HepG2 (cell line): ENCODE measurements at regions not wholly inside any gene's neighbourhood (a gene's known extent, or its start where the extent isn't known, plus 50 kb on each side); places are given as distances from the start of the nearest gene placed in this dataset.

ENCODE experiments used
- CC2D1A ChIP-seq: sonication (generic); formaldehyde crosslinking; IDR thresholded peaks from 2 replicates; pipeline ENCODE4 v1.8.1; 2023; ENCODE audit warnings: mild to moderate bottlenecking, missing genetic modification reagents
- FOXK2 ChIP-seq: fragments of 450-650 bp; IDR thresholded peaks from 2 replicates; pipeline ENCODE4 v1.6.1; 2016
- HDAC1 ChIP-seq: sonication (generic); formaldehyde crosslinking; IDR thresholded peaks from 2 replicates; pipeline ENCODE4 v1.5.1; 2020; ENCODE audit warnings: mild to moderate bottlenecking, missing genetic modification reagents
- HNF1A ChIP-seq, 2 experiments: sonication (generic) in 1 of 2; formaldehyde crosslinking in 1 of 2; IDR thresholded peaks; 2 replicates each; pipeline versions ENCODE4 v1.4.0 to v1.6.1; 2016 to 2020; ENCODE audit warnings: borderline replicate concordance in 1 of 2, low read depth in 1 of 2, mild to moderate bottlenecking in 1 of 2, missing genetic modification reagents in 1 of 2
- KAT8 ChIP-seq: IDR thresholded peaks from 2 replicates; pipeline ENCODE4 v1.6.1; 2016; ENCODE audit warnings: missing genetic modification reagents, missing compliant biosample characterization
- KDM1A ChIP-seq: IDR thresholded peaks from 2 replicates; pipeline ENCODE4 v1.6.1; 2016; ENCODE audit warnings: missing compliant biosample characterization
- RFX3 ChIP-seq: IDR thresholded peaks from 2 replicates; pipeline ENCODE4 v1.6.1; 2016; ENCODE audit warnings: missing biosample characterization, missing genetic modification reagents
- XBP1 ChIP-seq: sonication (generic); formaldehyde crosslinking; IDR thresholded peaks from 2 replicates; pipeline ENCODE4 v1.5.0; 2020; ENCODE audit warnings: missing genetic modification reagents
- XRCC5 ChIP-seq: fragments of 200-400 bp; formaldehyde crosslinking; optimal IDR thresholded peaks from 2 replicates; pipeline ENCODE3; 2017; ENCODE audit warnings: mild to moderate bottlenecking, low read length
- ZBTB25 ChIP-seq: IDR thresholded peaks from 2 replicates; pipeline ENCODE4 v1.6.1; 2018; ENCODE audit warnings: missing genetic modification reagents
- ZFP91 ChIP-seq: sonication (generic); formaldehyde crosslinking; IDR thresholded peaks from 2 replicates; pipeline ENCODE4 v1.9.0; 2022; ENCODE audit warnings: missing genetic modification reagents, mild to moderate bottlenecking, borderline replicate concordance
- ZNF12 ChIP-seq: sonication (generic); formaldehyde crosslinking; IDR thresholded peaks from 2 replicates; pipeline ENCODE4 v1.5.0; 2020; ENCODE audit warnings: missing genetic modification reagents
- ZNF609 ChIP-seq: sonication (generic); formaldehyde crosslinking; IDR thresholded peaks from 2 replicates; pipeline ENCODE4 v1.4.0; 2020; ENCODE audit warnings: mild to moderate bottlenecking, missing genetic modification reagents, borderline replicate concordance
- ZNF720 ChIP-seq: sonication (generic); formaldehyde crosslinking; IDR thresholded peaks from 2 replicates; pipeline ENCODE4 v1.4.0; 2020; ENCODE audit warnings: missing genetic modification reagents
- ZNF770 ChIP-seq: sonication (generic); formaldehyde crosslinking; IDR thresholded peaks from 2 replicates; pipeline ENCODE4 v1.5.0; 2020; ENCODE audit warnings: mild to moderate bottlenecking, missing genetic modification reagents

- TF ChIP-seq XRCC5 (no peak), CC2D1A (CRISPR knock-in tag) (no peak), ZFP91 (CRISPR knock-in tag) (no peak), RFX3 (CRISPR knock-in tag) (no peak), KAT8 (CRISPR knock-in tag) (no peak), KDM1A (no peak), FOXK2 (no peak), ZNF770 (CRISPR knock-in tag) (no peak), ZNF720 (CRISPR knock-in tag) (no peak), ZNF12 (CRISPR knock-in tag) (no peak), HDAC1 (peak; percentile 60), XBP1 (CRISPR knock-in tag) (no peak), ZNF609 (peak; percentile 95), ZBTB25 (CRISPR knock-in tag) (peak; percentile 46; the same call in 1 of the 2 replicates), HNF1A (IDR thresholded peaks at IDR 0.05; ENCODE audit: low read depth) (peak; percentile 94), HNF1A (CRISPR knock-in tag; IDR thresholded peaks at IDR 0.05; ENCODE audit: borderline replicate concordance) (peak; percentile 95)
Measured at GRCh38 chr16:80407265-80407987, 133.4 kb upstream of the DYNLRB2 start (continued).
